ENCODE measurements at regions not wholly inside any gene's neighbourhood (a gene's known extent, or its start where the extent isn't known, plus 50 kb on each side); places are given as distances from the start of the nearest gene placed in this dataset.

GRCh38 chr12:92511786-92512185 lies 191.0 kb upstream of the PLEKHG7 start:
- Histone ChIP-seq H3K27ac (ENCODE audit: low read depth) (no peak overlapping the region), H3K4me2 (no peak overlapping the region), H3K4me3 (no peak overlapping the region), H2AFZ (no peak overlapping the region), H3K27me3 (ENCODE audit: insufficient read depth) (no peaks in the 10 kb centered on the region), H3K4me1 (ENCODE audit: insufficient read depth) (no peaks in the 10 kb centered on the region), H3F3A (replicated peaks; ENCODE audit: low read depth) (no peaks in the 10 kb centered on the region), H4K20me1 (replicated peaks; ENCODE audit: insufficient read depth) (no peaks in the 10 kb centered on the region), H3K36me3 (ENCODE audit: insufficient read depth) (no peaks in the 10 kb centered on the region), H3K9me2 (ENCODE audit: insufficient read depth) (peaks cover 8% of the 10 kb centered on the region), H3K79me2 (replicated peaks; ENCODE audit: insufficient read depth) (no peaks in the 10 kb centered on the region)
- Mint-ChIP-seq H3K9me3 (no peaks in the 10 kb centered on the region), H3K4me3 (no peak overlapping the region), H3K36me3 (ENCODE audit: low read depth) (no peaks in the 10 kb centered on the region), H3K4me1 (peaks cover 2% of the 10 kb centered on the region; the same call in 2 of the 3 replicates), H3K27me3 (ENCODE audit: insufficient read depth, low read depth, poor library complexity) (peaks cover 3% of the 10 kb centered on the region), H3K27ac (no peak overlapping the region)
- TF ChIP-seq JUNB (IDR thresholded peaks at IDR 0.05; ENCODE audit: unreplicated experiment): no peak
- TF ChIP-seq, protein P1, sequence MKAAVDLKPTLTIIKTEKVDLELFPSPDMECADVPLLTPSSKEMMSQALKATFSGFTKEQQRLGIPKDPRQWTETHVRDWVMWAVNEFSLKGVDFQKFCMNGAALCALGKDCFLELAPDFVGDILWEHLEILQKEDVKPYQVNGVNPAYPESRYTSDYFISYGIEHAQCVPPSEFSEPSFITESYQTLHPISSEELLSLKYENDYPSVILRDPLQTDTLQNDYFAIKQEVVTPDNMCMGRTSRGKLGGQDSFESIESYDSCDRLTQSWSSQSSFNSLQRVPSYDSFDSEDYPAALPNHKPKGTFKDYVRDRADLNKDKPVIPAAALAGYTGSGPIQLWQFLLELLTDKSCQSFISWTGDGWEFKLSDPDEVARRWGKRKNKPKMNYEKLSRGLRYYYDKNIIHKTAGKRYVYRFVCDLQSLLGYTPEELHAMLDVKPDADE (IDR thresholded peaks at IDR 0.05): no peak
- no peak for TF ChIP-seq EZH2phosphoT487 (IDR thresholded peaks at IDR 0.05; ENCODE audit: unreplicated experiment)
- TF ChIP-seq CTCF (conservative IDR thresholded peaks at IDR 0.05; ENCODE audit: low read depth in 2 of 2): no peak
- TF ChIP-seq POLR2AphosphoS5 (IDR thresholded peaks at IDR 0.05; ENCODE audit: low read depth): no peak
- TF ChIP-seq, protein P2, sequence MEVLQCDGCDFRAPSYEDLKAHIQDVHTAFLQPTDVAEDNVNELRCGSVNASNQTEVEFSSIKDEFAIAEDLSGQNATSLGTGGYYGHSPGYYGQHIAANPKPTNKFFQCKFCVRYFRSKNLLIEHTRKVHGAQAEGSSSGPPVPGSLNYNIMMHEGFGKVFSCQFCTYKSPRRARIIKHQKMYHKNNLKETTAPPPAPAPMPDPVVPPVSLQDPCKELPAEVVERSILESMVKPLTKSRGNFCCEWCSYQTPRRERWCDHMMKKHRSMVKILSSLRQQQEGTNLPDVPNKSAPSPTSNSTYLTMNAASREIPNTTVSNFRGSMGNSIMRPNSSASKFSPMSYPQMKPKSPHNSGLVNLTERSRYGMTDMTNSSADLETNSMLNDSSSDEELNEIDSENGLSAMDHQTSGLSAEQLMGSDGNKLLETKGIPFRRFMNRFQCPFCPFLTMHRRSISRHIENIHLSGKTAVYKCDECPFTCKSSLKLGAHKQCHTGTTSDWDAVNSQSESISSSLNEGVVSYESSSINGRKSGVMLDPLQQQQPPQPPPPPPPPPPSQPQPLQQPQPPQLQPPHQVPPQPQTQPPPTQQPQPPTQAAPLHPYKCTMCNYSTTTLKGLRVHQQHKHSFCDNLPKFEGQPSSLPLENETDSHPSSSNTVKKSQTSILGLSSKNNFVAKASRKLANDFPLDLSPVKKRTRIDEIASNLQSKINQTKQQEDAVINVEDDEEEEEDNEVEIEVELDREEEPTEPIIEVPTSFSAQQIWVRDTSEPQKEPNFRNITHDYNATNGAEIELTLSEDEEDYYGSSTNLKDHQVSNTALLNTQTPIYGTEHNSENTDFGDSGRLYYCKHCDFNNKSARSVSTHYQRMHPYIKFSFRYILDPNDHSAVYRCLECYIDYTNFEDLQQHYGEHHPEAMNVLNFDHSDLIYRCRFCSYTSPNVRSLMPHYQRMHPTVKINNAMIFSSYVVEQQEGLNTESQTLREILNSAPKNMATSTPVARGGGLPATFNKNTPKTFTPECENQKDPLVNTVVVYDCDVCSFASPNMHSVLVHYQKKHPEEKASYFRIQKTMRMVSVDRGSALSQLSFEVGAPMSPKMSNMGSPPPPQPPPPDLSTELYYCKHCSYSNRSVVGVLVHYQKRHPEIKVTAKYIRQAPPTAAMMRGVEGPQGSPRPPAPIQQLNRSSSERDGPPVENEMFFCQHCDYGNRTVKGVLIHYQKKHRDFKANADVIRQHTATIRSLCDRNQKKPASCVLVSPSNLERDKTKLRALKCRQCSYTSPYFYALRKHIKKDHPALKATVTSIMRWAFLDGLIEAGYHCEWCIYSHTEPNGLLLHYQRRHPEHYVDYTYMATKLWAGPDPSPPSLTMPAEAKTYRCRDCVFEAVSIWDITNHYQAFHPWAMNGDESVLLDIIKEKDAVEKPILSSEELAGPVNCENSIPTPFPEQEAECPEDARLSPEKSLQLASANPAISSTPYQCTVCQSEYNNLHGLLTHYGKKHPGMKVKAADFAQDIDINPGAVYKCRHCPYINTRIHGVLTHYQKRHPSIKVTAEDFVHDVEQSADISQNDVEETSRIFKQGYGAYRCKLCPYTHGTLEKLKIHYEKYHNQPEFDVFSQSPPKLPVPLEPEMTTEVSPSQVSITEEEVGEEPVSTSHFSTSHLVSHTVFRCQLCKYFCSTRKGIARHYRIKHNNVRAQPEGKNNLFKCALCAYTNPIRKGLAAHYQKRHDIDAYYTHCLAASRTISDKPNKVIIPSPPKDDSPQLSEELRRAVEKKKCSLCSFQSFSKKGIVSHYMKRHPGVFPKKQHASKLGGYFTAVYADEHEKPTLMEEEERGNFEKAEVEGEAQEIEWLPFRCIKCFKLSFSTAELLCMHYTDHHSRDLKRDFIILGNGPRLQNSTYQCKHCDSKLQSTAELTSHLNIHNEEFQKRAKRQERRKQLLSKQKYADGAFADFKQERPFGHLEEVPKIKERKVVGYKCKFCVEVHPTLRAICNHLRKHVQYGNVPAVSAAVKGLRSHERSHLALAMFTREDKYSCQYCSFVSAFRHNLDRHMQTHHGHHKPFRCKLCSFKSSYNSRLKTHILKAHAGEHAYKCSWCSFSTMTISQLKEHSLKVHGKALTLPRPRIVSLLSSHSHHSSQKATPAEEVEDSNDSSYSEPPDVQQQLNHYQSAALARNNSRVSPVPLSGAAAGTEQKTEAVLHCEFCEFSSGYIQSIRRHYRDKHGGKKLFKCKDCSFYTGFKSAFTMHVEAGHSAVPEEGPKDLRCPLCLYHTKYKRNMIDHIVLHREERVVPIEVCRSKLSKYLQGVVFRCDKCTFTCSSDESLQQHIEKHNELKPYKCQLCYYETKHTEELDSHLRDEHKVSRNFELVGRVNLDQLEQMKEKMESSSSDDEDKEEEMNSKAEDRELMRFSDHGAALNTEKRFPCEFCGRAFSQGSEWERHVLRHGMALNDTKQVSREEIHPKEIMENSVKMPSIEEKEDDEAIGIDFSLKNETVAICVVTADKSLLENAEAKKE (CRISPR knock-in tag; IDR thresholded peaks at IDR 0.05): no peak
- no peak for TF ChIP-seq EZH2 (IDR thresholded peaks at IDR 0.05; ENCODE audit: low read depth, unreplicated experiment)
- TF ChIP-seq ZNF331 (CRISPR knock-in tag; IDR thresholded peaks at IDR 0.05; ENCODE audit: low read depth): no peak
- no peak for TF ChIP-seq STAT1 (IDR thresholded peaks at IDR 0.05; ENCODE audit: unreplicated experiment)
- TF ChIP-seq NANOG (IDR thresholded peaks at IDR 0.05; ENCODE audit: borderline replicate concordance): no peak
- no peak for TF ChIP-seq REST (IDR thresholded peaks at IDR 0.05; ENCODE audit: unreplicated experiment)
- TF ChIP-seq CREB1 (CRISPR knock-in tag; IDR thresholded peaks at IDR 0.05; ENCODE audit: low read depth): no peak
- TF ChIP-seq ZNF114 (CRISPR knock-in tag; IDR thresholded peaks at IDR 0.05): no peak
- no peak for DNase-seq (ENCODE audit: low spot score)
- ATAC-seq: no peak

Data from GM23338 (cell line).